HG03521 (cell line): ENCODE measurements at regions not wholly inside any gene's neighbourhood (a gene's known extent, or its start where the extent isn't known, plus 50 kb on each side); places are given as distances from the start of the nearest gene placed in this dataset.
"Not testable (repeated sequence)": the region's sequence is repeated elsewhere in the genome, so short reads cannot be mapped to it uniquely, and the experiment has no call there.

Experiments
- ATAC-seq: cut with Tn5 transposase; IDR thresholded peaks from one replicate; pipeline ENCODE4 v1.9.1; 2021; ENCODE audit warnings: mild to moderate bottlenecking, moderate library complexity; ENCODE audit not compliant: unreplicated experiment

- ATAC-seq: no peak
Observed at GRCh38 chr11:96969251-96969650, 579.4 kb downstream of the JRKL start.

GRCh38 chr11:96978751-96979150, 588.9 kb downstream of the JRKL start:
- no peak for ATAC-seq

- no peak for ATAC-seq
Observed at GRCh38 chr11:96986516-96986915, 596.7 kb downstream of the JRKL start.

DNA sequence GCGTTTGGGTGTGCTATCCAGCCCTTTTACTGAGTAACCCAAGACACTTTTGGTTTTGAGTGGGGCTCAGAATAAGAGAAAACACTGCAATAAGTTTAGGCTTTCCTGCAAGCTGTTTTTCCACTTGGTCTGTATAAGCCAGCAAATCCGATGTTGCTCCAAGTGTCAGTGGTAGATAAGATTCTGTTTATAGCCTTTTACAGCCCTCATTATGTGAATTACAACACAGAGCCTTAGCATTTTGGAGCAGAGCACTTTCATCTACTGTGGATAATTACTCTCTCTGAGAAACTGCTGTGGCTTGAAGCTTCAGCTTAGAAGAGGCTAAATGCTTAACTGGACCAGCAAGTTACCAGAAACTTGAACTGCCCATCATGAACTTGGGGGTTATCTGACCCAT, 601.1 kb downstream of the JRKL start:
- no peak for ATAC-seq

- no peak for ATAC-seq
Observed at GRCh38 chr11:97000481-97000880, 610.7 kb downstream of the JRKL start.

DNA sequence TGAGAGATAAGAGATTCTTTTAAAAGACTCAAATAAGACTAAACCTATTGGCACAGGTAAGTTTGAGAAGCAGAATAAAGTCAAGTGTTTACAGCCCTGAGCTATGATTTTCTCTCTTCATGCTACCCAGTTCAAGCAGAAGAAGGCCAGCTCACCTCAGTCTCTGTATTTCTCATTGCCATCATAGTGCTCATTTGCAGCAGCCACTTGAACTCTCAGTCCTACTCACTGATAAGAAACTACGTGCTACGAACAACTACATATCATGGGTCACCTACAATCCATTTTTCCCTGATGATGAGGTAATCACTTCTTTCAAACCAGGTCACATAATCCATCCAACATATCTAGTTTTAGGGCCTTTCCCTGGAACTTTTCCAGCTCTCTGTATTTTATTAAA, 617.5 kb downstream of the JRKL start:
- ATAC-seq: no peak

DNA sequence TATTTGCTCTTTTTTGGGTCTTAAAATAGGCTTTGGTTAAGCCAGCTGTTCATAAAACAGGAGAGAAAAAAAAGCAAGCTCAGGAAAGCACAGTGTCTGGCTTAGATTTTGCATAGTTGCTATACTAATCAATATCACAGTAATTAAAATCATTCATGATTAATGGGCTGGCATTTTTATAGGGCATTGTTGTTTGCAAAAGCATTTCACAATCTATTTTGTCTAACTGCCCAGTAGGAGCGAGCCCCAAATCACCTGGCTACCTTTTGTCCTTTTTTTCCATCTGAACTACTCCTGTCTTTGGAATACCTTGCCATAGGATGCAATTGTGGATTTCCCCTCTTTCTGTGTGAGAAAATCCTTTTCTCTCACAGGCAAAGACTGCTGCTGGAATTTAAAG, 619.8 kb downstream of the JRKL start:
- ATAC-seq: no peak

DNA sequence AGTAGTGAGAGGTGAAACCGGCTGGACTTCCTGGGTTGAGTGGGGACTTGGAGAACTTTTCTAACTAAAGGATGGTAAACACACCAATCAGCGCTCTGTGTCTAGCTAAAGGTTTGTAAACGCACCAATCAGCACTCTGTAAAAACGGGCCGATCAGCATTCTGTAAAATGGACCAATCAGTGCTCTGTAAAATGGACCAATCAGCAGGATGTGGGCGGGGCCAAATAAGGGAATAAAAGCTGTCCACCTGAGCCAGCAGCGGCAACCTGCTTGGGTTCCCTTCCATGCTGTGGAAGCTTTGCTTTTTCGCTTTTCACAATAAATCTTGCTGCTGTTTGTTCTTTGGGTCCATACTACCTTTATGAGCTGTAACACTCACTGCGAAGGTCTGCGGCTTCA, 621.2 kb downstream of the JRKL start:
- not testable (repeated sequence) for ATAC-seq

GRCh38 chr11:97015327-97015726, 625.5 kb downstream of the JRKL start:
- ATAC-seq: no peak

DNA sequence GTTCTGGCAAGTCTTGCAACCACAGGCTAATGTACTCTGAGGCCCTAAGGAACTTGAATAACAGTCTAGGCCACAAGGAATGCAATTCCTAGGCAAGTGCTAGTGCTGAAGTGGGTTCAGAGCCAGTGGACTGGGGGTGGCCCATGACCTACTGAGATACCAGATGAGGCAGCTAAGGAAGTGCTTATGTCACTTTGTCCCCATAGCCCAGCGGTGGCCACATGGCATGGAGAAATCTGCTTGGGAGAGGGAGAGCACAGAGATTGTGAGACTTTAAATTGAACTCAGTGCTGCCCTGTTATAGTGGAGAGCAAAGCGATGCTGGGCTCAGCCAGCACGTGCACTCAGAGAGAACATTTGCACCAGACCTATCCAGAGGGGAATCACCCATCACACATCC, 629.5 kb downstream of the JRKL start:
- no peak for ATAC-seq

- no peak for ATAC-seq
Observed at GRCh38 chr11:97019754-97020153, 629.9 kb downstream of the JRKL start.

GRCh38 chr11:97022955-97023354, 633.1 kb downstream of the JRKL start:
- ATAC-seq: no peak

DNA sequence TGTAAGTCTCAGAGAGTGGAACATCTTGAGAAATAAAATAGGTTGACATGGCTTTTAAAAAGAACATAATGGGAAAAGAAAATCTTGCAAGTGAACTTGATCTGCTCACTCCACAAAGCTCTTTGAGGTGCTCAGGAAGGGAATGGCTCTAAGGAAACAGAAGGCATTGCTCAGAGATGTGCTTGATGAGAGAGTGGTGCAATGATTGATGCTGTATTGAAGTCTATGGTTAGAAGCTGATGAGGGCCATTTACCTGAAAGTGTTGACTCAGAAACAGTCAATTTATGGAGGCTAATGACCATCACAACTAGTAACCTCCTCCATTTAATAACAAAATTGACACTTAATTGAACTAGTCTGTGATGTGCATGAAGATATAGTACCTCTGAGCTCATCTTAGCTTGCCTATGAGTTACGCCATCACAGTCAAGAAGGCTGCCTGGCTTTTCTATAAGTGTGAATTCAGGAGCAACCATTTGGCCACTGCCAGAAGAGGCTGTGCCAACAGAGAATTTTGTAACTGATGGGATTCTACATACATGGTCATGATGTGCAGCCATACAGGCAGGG, 639.1 kb downstream of the JRKL start:
- no peak for ATAC-seq

DNA sequence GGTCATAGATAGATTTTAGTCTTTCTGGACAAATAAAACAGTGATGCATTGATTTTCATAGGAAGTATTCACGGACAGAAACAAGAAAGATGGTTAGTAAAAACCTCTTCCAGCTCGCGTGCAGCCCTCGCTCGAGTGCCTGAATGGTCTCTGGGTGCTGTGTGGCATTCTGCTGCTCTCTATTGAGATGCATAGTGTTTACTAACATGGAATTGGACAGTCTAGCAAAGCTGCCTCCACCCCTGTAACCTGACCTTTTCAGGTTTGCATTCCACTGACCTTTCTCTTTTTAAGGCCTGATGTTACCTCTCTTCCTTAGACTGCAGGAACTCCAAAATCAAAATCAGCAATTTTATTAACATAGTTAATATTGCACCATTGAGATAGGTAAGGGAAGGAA, 643.4 kb downstream of the JRKL start:
- ATAC-seq: no peak

DNA sequence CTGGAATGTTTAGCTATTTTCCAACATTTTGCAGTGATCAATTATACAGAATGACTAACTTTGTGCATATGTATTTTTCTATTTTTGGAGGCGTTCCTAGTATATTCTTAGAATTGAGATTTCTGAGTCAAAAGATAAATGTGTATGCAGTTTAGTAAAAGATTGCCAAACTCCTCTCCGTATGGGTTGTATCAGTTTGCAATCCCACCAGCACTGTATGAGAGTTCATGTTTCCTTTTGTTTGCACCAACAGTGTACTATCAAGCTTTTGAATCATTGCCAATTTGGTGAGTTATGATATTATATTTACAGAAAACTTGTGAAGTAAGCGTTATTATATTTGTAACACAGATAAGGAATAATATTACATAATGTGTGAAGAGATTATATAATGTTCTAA, 658.7 kb downstream of the JRKL start:
- ATAC-seq: no peak

DNA sequence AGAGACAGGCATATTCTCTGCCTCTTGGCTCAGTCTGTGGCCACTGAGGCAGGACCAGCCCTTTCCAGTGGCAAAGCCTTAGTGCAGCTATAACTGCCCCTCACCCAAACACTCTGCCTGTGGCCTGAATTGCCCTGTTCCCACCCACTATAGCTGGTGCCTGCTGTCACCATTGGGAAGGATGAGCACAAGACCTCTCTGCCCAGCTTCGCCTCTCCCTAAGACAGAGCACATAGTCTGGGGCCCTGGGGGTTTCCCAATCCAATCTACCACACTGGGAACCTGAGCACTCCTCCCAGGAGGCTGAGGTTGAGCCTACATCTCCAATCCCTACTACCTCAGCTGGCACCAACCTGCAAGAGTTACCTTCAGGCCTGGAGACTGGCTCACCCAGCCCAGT, 670.4 kb downstream of the JRKL start:
- ATAC-seq: no peak

DNA sequence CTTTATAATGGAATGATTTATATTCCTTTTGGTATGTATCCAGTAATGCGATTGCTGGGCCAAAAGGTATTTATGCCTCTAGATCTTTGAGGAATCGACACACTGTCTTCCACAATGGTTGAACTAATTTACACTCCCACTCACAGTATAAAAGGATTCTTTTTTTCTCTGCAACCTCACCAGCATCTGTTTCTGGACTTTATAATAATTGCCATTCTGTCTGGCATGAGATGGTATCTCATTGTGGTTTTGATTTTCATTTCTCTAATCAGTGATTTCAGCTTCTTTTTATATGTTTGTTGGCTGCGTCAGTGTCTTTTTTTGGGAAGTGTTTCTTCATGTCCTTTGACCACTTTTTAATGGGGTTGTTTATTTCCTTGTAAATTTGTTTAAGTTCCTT, 679.3 kb downstream of the JRKL start:
- no peak for ATAC-seq

GRCh38 chr11:97072420-97072819, 682.6 kb downstream of the JRKL start:
- ATAC-seq: no peak

DNA sequence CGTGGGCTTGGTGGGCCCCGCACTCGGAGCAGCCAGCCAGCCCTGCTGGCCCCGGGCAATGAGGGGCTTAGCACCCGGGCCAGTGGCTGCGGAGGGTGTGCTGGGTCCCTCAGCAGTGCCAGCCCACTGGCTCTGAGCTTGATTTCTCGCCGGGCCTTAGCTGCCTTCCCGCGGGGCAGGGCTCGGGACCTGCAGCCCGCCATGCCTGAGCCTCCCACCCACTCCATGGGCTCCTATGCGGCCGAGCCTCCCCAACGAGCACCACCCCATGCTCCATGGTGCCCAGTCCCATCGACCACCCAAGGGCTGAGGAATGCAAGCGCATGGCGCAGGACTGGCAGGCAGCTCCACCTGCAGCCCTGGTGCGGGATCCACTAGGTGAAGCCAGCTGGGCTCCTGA, 686.9 kb downstream of the JRKL start:
- ATAC-seq: not testable (repeated sequence)

GRCh38 chr11:97078443-97078842, 688.6 kb downstream of the JRKL start:
- no peak for ATAC-seq

GRCh38 chr11:97079244-97079643, 689.4 kb downstream of the JRKL start:
- no peak for ATAC-seq

- no peak for ATAC-seq
Observed at GRCh38 chr11:97087419-97087818, 697.6 kb downstream of the JRKL start.

DNA sequence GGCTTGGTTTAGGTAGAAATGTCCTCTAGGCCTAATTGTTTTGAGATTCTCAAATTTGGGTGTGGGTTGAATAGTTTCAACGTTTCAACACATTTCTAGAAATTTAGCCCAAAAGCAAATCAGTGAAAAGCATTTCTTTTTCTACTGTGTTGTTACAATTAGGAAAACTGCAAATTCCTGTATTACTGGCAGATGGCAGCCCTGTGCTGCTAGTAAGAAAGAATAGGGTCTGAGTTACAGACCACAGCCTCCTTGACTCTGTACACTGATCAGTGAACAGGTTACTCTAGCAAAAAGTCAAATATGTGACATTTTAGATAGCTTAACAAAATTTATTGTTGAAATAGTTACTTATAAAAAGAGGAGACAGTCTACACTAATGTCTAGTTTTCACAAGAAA, 703.0 kb downstream of the JRKL start:
- no peak for ATAC-seq

DNA sequence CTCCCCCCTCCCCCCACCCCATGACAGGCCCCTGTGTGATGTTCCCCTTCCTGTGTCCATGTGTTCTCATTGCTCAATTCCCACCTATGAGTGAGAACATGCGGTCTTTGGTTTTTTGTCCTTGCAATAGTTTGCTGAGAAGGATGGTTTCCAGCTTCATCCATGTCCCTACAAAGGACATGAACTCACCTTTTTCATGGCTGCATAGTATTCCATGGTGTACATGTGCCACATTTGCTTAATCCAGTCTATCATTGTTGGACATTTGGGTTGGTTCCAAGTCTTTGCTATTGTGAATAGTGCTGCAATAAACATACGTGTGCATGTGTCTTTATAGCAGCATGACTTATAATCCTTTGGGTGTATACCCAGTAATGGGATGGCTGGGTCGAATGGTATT, 712.4 kb downstream of the JRKL start:
- not testable (repeated sequence) for ATAC-seq
